K562 (cell line): ENCODE measurements at regions not wholly inside any gene's neighbourhood (a gene's known extent, or its start where the extent isn't known, plus 50 kb on each side); places are given as distances from the start of the nearest gene placed in this dataset.

Source experiments
- ATAC-seq: fragments of 200-7000 bp; cut with Tn5 transposase; 3 replicates; pipeline ENCODE4 v1.9.1; 2020; ENCODE audit warnings: moderate library complexity
- BruUV-seq: library from RNA; stranded (reverse); fragments of 400-500 nt; replicated peaks from 2 replicates; lab custom pipeline; 2021; lab: Mats Ljungman, UMichigan
- CTCF ChIA-PET: fragments of 300-600 bp; formaldehyde crosslinking; extraction: SDS; loops from one replicate; lab custom pipeline; 2021; ENCODE audit warnings: low intra/inter-chr PET ratio; lab: Yijun Ruan, JAX
- POLR2A ChIA-PET: fragments of 300-600, 350-650 bp; sonication (Branson Sonifier 250); formaldehyde crosslinking; extraction: SDS; loops from one replicate; lab custom pipeline; 2021; ENCODE audit warnings: antibody characterized with exemption, inconsistent platforms; lab: Yijun Ruan, JAX
- DNase-seq, 4 experiments: peaks; one replicate each; pipeline versions ENCODE4 v3.0.0 to v3.0.0-alpha.2; 2011 to 2018; ENCODE audit warnings: low spot score in 3 of 4, mixed read lengths in 3 of 4; ENCODE audit errors: extremely low read depth in 1 of 4
- FAIRE-seq: peaks from 2 replicates; lab custom pipeline; 2011; peaks lifted over from hg19 to GRCh38; lab: Jason Lieb, UNC
- H2AFZ ChIP-seq: 2 replicates; pipeline ENCODE4 v1.6.0; 2011; ENCODE audit warnings: low read depth, low read length, control low read depth, inconsistent platforms
- H3K27ac ChIP-seq: fragments of 200-600 bp; 3 replicates; pipeline ENCODE4 v1.8.0; 2011; ENCODE audit warnings: low read depth, mild to moderate bottlenecking, control low read depth, inconsistent platforms, low read length, moderate library complexity, mixed read lengths; ENCODE audit errors: extremely low read depth
- H3K27me3 ChIP-seq, 2 experiments: fragments of 300-600 bp in 1 of 2; 2 replicates in 1 of 2; 3 replicates in 1 of 2; pipeline versions ENCODE4 v1.6.0 to v1.8.0; 2011; ENCODE audit warnings: inconsistent platforms in 2 of 2, low read length in 2 of 2, mild to moderate bottlenecking in 1 of 2, mixed read lengths in 1 of 2, moderate library complexity in 1 of 2; ENCODE audit not compliant: control insufficient read depth in 2 of 2, insufficient read depth in 2 of 2
- H3K36me3 ChIP-seq: fragments of 300-600 bp; 3 replicates; pipeline ENCODE4 v1.8.0; 2011; ENCODE audit warnings: mild to moderate bottlenecking, low read length, inconsistent platforms; ENCODE audit not compliant: control insufficient read depth, insufficient read depth
- H3K4me1 ChIP-seq, 2 experiments: fragments of 200-600 bp in 1 of 2; replicated peaks in 1 of 2; 2 replicates in 1 of 2; 3 replicates in 1 of 2; pipeline versions ENCODE4 v1.5.1 to v1.8.0; 2011; ENCODE audit warnings: inconsistent platforms in 2 of 2, low read length in 2 of 2, mild to moderate bottlenecking in 1 of 2, mixed read lengths in 1 of 2, moderate library complexity in 1 of 2; ENCODE audit not compliant: control insufficient read depth in 2 of 2, insufficient read depth in 2 of 2
- H3K4me2 ChIP-seq: 2 replicates; pipeline ENCODE4 v1.6.1; 2011; ENCODE audit warnings: low read length, control low read depth, inconsistent platforms, mixed read lengths; ENCODE audit not compliant: insufficient read depth
- H3K4me3 ChIP-seq: fragments of 200-600 bp; sonication (generic), shearing (Covaris generic); 2 replicates; pipeline ENCODE4 v1.5.1; 2016; ENCODE audit warnings: control low read depth, inconsistent platforms
- H3K79me2 ChIP-seq: fragments of 200-600 bp; 3 replicates; pipeline ENCODE4 v1.8.0; 2011; ENCODE audit warnings: low read length, inconsistent platforms; ENCODE audit not compliant: control insufficient read depth, insufficient read depth
- H3K9ac ChIP-seq, 2 experiments: 2 replicates each; pipeline versions ENCODE4 v1.6.0 to v1.6.1; 2011; ENCODE audit warnings: low read depth in 2 of 2, low read length in 2 of 2, control low read depth in 1 of 2, inconsistent platforms in 1 of 2, mild to moderate bottlenecking in 1 of 2, mixed read lengths in 1 of 2; ENCODE audit not compliant: insufficient read depth in 1 of 2
- H3K9me1 ChIP-seq: one replicate; pipeline ENCODE4 v1.6.0; 2011; ENCODE audit warnings: inconsistent platforms, mild to moderate bottlenecking, low read length, moderate library complexity; ENCODE audit not compliant: control insufficient read depth, insufficient read depth
- H3K9me3 ChIP-seq: replicated peaks from 2 replicates; pipeline ENCODE4 v1.5.1; 2011; ENCODE audit warnings: low read depth, low read length, inconsistent platforms; ENCODE audit not compliant: control insufficient read depth, insufficient read depth
- H4K20me1 ChIP-seq: replicated peaks from 2 replicates; pipeline ENCODE4 v1.6.1; 2011; ENCODE audit warnings: low read length, inconsistent platforms, mixed read lengths; ENCODE audit not compliant: control insufficient read depth, insufficient read depth
- DACH1 ChIP-seq: fragments of 450-650 bp; IDR thresholded peaks from 2 replicates; pipeline ENCODE4 v1.6.1; 2018; ENCODE audit not compliant: partially characterized antibody
- MAFF ChIP-seq: IDR thresholded peaks from 2 replicates; pipeline ENCODE4 v1.6.1; 2012; ENCODE audit warnings: low read length, improper control_type of control experiment
- NR1H2 ChIP-seq: sonication (generic); formaldehyde crosslinking; IDR thresholded peaks from 2 replicates; pipeline ENCODE4 v1.4.0; 2020; ENCODE audit warnings: mild to moderate bottlenecking, missing genetic modification reagents
- TAF15 ChIP-seq: fragments of 200-400 bp; formaldehyde crosslinking; IDR thresholded peaks from 2 replicates; pipeline ENCODE4 v1.6.1; 2017; ENCODE audit warnings: mild to moderate bottlenecking, low read depth, low read length, moderate library complexity
- TSC22D4 ChIP-seq: fragments of 450-650 bp; IDR thresholded peaks from 2 replicates; pipeline ENCODE4 v1.6.1; 2016; ENCODE audit warnings: missing genetic modification characterization, missing biosample characterization, control low read depth
- ZNF24 ChIP-seq: fragments of 450-650 bp; IDR thresholded peaks from 2 replicates; pipeline ENCODE4 v1.6.1; 2016
- ZNF347 ChIP-seq: fragments of 450-650 bp; formaldehyde crosslinking; IDR thresholded peaks from 2 replicates; pipeline ENCODE4 v1.4.0; 2020; ENCODE audit warnings: low read depth, mild to moderate bottlenecking, moderate library complexity
- in situ Hi-C: fragments of 300-500 bp; cut with MboI; formaldehyde crosslinking; loops from 4 replicates; pipeline ENCODE4 v1.15.0; 2018; ENCODE audit warnings: inconsistent platforms, mixed read lengths
- intact Hi-C: fragments of 100-400 bp; cut with micrococcal nuclease; formaldehyde crosslinking; loops from 2 replicates; pipeline ENCODE4 v1.14.2; 2022
- TF ChIP-seq, protein P1 (sequence below): fragments of 250-450 bp; sonication (Bioruptor Pico); IDR thresholded peaks from 2 replicates; pipeline ENCODE4 v1.5.0; 2020; ENCODE audit warnings: mild to moderate bottlenecking

DNA sequence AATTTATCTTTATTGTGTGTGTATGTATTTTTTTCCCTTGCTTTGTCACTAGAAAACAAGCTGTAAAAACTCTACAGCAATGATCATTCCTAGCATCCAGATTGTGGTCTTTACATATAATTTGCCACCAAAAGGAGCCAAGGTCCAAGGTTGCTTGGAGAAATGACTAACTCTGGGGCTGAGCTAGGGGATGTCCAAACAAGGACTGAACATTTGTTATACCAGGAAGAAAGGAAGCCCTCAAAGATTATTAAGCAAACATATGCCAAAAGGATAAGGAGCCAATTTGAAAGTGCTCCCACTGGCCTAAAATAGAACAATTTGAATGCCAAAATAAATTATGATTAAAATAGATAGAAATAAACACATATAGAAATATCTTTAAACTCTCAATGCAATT lies 293.3 kb downstream of the ZIC1 start:
- BruUV-seq = no TSS peak
- Histone ChIP-seq H3K36me3 (no peaks in the 10 kb centered on the region), H3K4me1 (no peaks in the 10 kb centered on the region), H3K79me2 (no peaks in the 10 kb centered on the region), H3K27ac (no peak overlapping the region), H3K9ac (no peak overlapping the region), H2AFZ (no peak overlapping the region), H3K4me3 (no peak overlapping the region), H3K27me3 (no peaks in the 10 kb centered on the region), H3K9me1 (no peaks in the 10 kb centered on the region), H3K4me2 (no peak overlapping the region), H3K9me3 (no peaks in the 10 kb centered on the region; the same call in 1 of the 2 replicates), H4K20me1 (no peaks in the 10 kb centered on the region)
- intact Hi-C loops = no loop called here
- FAIRE-seq = no peak
- ChIA-PET CTCF (no interaction called here), POLR2A (no interaction called here)
- no peak for DNase-seq
- no peak for ATAC-seq
- no peak for TF ChIP-seq DACH1
- TF ChIP-seq ZNF24 = no peak
- no peak for TF ChIP-seq MAFF
- TF ChIP-seq ZNF347 (CRISPR knock-in tag) = no peak
- TF ChIP-seq, protein P1, sequence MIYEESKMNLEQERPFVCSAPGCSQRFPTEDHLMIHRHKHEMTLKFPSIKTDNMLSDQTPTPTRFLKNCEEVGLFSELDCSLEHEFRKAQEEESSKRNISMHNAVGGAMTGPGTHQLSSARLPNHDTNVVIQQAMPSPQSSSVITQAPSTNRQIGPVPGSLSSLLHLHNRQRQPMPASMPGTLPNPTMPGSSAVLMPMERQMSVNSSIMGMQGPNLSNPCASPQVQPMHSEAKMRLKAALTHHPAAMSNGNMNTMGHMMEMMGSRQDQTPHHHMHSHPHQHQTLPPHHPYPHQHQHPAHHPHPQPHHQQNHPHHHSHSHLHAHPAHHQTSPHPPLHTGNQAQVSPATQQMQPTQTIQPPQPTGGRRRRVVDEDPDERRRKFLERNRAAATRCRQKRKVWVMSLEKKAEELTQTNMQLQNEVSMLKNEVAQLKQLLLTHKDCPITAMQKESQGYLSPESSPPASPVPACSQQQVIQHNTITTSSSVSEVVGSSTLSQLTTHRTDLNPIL (CRISPR knock-in tag) = no peak
- TF ChIP-seq TAF15 = no peak
- TF ChIP-seq NR1H2 (CRISPR knock-in tag) = no peak
- no peak for TF ChIP-seq TSC22D4 (tag)
- in situ Hi-C loops = no loop called here
